Activated naive CD4-positive, alpha-beta T cell treated with anti-CD3 and anti-CD28 coated beads for 36 hours (primary cell): ENCODE measurements at regions not wholly inside any gene's neighbourhood (a gene's known extent, or its start where the extent isn't known, plus 50 kb on each side); places are given as distances from the start of the nearest gene placed in this dataset.

Experiments
- CTCF ChIA-PET: fragments of 350-600 bp; sonication (Branson Sonifier 250); formaldehyde crosslinking; loops from one replicate; lab custom pipeline; 2021; ENCODE audit warnings: antibody characterized with exemption; lab: Charles Lee
- DNase-seq: peaks from one replicate; pipeline ENCODE4 v3.0.0-alpha.2; 2020
- H3K27ac Mint-ChIP-seq: one replicate; pipeline ENCODE4 v1.8.0; 2021; ENCODE audit warnings: mild to moderate bottlenecking, mixed read lengths
- H3K27me3 Mint-ChIP-seq: one replicate; pipeline ENCODE4 v1.8.0; 2021; ENCODE audit warnings: low read depth, mixed read lengths
- H3K36me3 Mint-ChIP-seq: one replicate; pipeline ENCODE4 v1.8.0; 2021; ENCODE audit warnings: low read depth, mixed read lengths
- H3K4me1 Mint-ChIP-seq: one replicate; pipeline ENCODE4 v1.8.0; 2021; ENCODE audit warnings: low read depth, mixed read lengths
- H3K4me3 Mint-ChIP-seq: one replicate; pipeline ENCODE4 v1.8.0; 2021; ENCODE audit warnings: mild to moderate bottlenecking, moderate library complexity, mixed read lengths
- H3K9me3 Mint-ChIP-seq: one replicate; pipeline ENCODE4 v1.8.0; 2021; ENCODE audit warnings: mixed read lengths
- intact Hi-C: fragments of 100-400 bp; cut with micrococcal nuclease; formaldehyde crosslinking; loops from one replicate; pipeline ENCODE4 v1.15.1; 2023

GRCh38 chr10:105727131-105727530 lies 1086.0 kb downstream of the SORCS3 start:
- H3K36me3 Mint-ChIP-seq, result no peaks in the 10 kb centered on the region
- H3K9me3 Mint-ChIP-seq, result peaks cover 6% of the 10 kb centered on the region
- no peaks in the 10 kb centered on the region for H3K4me1 Mint-ChIP-seq
- no peak overlapping the region for H3K27ac Mint-ChIP-seq
- H3K4me3 Mint-ChIP-seq, result no peak overlapping the region
- no peak for DNase-seq
- CTCF ChIA-PET, result no interaction called here
- intact Hi-C loops, result no loop called here
- H3K27me3 Mint-ChIP-seq, result peaks cover 9% of the 10 kb centered on the region

DNA sequence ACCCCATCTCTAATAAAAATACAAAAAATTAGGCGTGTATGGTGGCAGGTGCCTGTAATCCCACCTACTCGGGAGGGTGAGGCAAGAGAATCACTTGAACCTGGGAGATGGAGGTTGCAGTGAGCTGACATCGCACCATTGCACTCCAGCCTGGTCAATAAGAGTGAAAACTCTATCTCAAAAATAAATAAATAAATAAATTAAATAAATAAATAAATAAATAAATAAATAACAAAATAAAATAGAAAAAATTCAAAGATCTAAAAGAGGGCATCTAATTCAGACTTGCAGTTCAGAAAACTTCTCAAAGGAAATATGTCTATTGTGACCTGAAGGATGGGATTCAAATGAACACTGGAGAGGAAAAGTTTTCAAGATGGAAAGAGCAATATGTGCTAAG lies 1085.1 kb downstream of the SORCS3 start:
- Mint-ChIP-seq H3K36me3 (no peaks in the 10 kb centered on the region), H3K4me3 (no peak overlapping the region), H3K9me3 (peaks cover 6% of the 10 kb centered on the region), H3K27me3 (peaks cover 9% of the 10 kb centered on the region), H3K27ac (no peak overlapping the region), H3K4me1 (no peaks in the 10 kb centered on the region)
- intact Hi-C loops, result no loop called here
- CTCF ChIA-PET, result no interaction called here
- DNase-seq, result no peak

DNA sequence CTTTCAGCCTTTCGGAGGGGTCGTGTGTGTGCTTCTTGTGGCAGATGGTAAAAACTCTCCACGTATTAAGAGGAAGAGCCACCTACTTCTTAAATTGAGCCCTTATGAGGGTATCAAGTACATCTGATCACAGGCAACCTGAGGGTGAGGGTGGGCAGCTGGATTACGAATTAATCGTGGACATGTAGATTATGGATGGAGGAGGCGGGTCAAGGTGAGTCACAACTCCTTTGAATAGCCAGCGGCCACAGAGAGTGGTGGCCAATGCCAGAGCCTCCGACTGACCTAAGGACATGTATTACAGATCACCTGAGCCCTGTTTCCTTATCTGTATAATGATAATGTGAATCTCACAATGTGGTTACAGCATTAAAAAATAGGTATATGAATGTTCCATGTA lies 1083.9 kb downstream of the SORCS3 start:
- Mint-ChIP-seq H3K27me3 (peaks cover 9% of the 10 kb centered on the region), H3K36me3 (no peaks in the 10 kb centered on the region), H3K9me3 (peaks cover 6% of the 10 kb centered on the region), H3K4me1 (no peaks in the 10 kb centered on the region), H3K27ac (no peak overlapping the region), H3K4me3 (no peak overlapping the region)
- DNase-seq, result no peak
- CTCF ChIA-PET, result no interaction called here
- intact Hi-C loops, result no loop called here

DNA sequence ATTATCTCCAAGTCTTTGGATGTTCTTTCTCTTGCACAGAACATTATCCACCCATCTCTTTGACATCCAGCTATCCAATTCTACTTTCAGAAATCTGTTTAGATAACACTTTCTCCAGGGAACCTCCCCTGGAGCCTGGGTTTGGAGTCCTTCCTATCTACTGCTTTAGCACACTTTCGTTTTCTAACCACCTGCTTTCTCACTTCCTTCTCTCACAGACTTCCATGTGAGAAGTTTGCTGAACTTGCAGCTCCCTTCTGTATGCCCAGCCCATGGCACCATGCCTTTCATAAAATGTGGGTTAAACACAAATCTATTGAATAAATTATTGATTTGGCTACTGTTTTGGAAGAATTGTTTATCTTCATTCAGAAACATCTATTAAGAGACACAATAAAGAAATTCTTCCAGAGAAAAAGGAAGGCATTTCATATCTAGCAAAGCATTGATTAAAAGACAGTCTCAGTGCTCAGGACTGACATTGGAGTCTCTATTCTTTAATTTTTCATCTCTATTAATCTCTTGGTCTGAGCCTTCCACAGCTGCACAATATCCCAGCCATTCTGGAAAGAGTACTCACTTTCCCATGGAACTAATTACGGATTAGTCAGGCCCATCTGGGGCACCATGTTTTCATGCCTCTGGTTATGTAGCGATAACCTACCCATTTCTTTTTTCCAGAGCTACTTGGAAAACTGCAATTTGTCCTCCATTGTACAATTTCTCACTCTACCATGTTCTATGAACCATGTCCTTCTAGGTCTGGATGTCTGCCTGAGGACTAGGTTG lies 1077.3 kb downstream of the SORCS3 start:
- Mint-ChIP-seq H3K4me3 (no peak overlapping the region), H3K36me3 (no peaks in the 10 kb centered on the region), H3K27ac (no peak overlapping the region), H3K4me1 (no peaks in the 10 kb centered on the region), H3K27me3 (no peaks in the 10 kb centered on the region), H3K9me3 (no peaks in the 10 kb centered on the region)
- no peak for DNase-seq
- intact Hi-C loops, result no loop called here
- CTCF ChIA-PET, result no interaction called here

- H3K9me3 Mint-ChIP-seq, result peaks cover 2% of the 10 kb centered on the region
- H3K4me3 Mint-ChIP-seq, result no peak overlapping the region
- CTCF ChIA-PET, result interaction anchor here (0.8 kb wide), 1 partner anchor 182 kb away, joined by 4 read pairs; no protein-coding TSS in a partner anchor
- no peak overlapping the region for H3K27ac Mint-ChIP-seq
- no peak for DNase-seq
- H3K27me3 Mint-ChIP-seq, result no peaks in the 10 kb centered on the region
- H3K36me3 Mint-ChIP-seq, result no peaks in the 10 kb centered on the region
- intact Hi-C loops, result no loop called here
- no peaks in the 10 kb centered on the region for H3K4me1 Mint-ChIP-seq
Measured at GRCh38 chr10:105714728-105715127, 1073.6 kb downstream of the SORCS3 start.

GRCh38 chr10:105707603-105708002 lies 1066.5 kb downstream of the SORCS3 start:
- Mint-ChIP-seq H3K9me3 (peaks cover 2% of the 10 kb centered on the region), H3K4me3 (no peak overlapping the region), H3K4me1 (no peaks in the 10 kb centered on the region), H3K36me3 (no peaks in the 10 kb centered on the region), H3K27me3 (peaks cover 4% of the 10 kb centered on the region), H3K27ac (no peak overlapping the region)
- no peak for DNase-seq
- intact Hi-C loops, result no loop called here
- CTCF ChIA-PET, result no interaction called here

GRCh38 chr10:105706281-105707026 lies 1065.4 kb downstream of the SORCS3 start:
- Mint-ChIP-seq H3K27ac (no peak overlapping the region), H3K36me3 (no peaks in the 10 kb centered on the region), H3K9me3 (peaks cover 2% of the 10 kb centered on the region), H3K27me3 (peaks cover 4% of the 10 kb centered on the region), H3K4me1 (no peaks in the 10 kb centered on the region), H3K4me3 (no peak overlapping the region)
- no peak for DNase-seq
- CTCF ChIA-PET, result no interaction called here
- intact Hi-C loops, result no loop called here

DNA sequence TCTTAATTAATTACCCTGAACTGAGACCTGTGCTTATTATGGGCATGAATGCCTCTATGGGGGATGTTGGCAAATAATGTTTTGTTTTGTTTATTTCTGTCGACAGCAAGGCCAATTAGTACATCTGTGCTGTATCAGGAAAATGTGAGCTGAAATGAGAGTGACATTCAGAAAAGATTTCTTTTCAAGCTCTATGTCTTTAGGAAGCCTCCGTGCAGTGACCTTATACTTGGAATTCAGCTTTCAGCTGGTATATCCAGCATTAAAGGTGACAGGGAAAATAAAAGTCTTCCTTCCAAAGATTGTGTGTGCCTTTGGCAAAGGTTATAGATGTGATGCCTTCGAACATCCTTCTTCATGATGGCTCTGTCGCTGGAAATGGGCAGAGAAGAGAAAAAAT lies 1061.1 kb downstream of the SORCS3 start:
- CTCF ChIA-PET, result no interaction called here
- H3K4me1 Mint-ChIP-seq, result no peaks in the 10 kb centered on the region

DNA sequence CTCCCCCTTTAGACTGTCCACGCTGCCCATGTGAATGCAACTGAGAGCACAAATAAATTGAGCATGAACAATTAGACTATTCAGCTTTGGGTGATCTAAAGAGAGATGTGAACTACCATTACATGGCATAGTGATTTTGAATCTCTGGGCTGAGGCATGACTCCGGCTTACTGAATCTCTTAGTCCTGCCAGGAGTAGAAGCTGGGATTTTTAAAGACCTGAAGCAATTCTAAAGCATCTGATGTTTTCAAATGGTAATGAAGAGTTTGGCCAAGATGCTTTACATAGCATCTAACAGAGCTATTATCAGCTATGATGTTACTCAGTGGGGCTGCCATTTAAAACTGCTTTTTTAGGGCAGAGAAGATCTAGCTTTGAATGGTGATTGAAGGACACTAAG lies 1059.1 kb downstream of the SORCS3 start:
- peaks cover 4% of the 10 kb centered on the region for H3K27me3 Mint-ChIP-seq
- H3K4me3 Mint-ChIP-seq, result no peak overlapping the region
- CTCF ChIA-PET, result no interaction called here
- intact Hi-C loops, result no loop called here
- no peak for DNase-seq
- no peaks in the 10 kb centered on the region for H3K9me3 Mint-ChIP-seq
- H3K27ac Mint-ChIP-seq, result no peak overlapping the region
- no peaks in the 10 kb centered on the region for H3K4me1 Mint-ChIP-seq
- H3K36me3 Mint-ChIP-seq, result no peaks in the 10 kb centered on the region

More for the DNA sequence above, 1061.1 kb downstream of the SORCS3 start:
- no peak overlapping the region for H3K4me3 Mint-ChIP-seq
- intact Hi-C loops, result no loop called here
- H3K9me3 Mint-ChIP-seq, result no peaks in the 10 kb centered on the region
- peaks cover 4% of the 10 kb centered on the region for H3K27me3 Mint-ChIP-seq
- DNase-seq, result no peak
- H3K36me3 Mint-ChIP-seq, result no peaks in the 10 kb centered on the region
- H3K27ac Mint-ChIP-seq, result no peak overlapping the region

- DNase-seq, result no peak
- no peaks in the 10 kb centered on the region for H3K36me3 Mint-ChIP-seq
- H3K4me1 Mint-ChIP-seq, result no peaks in the 10 kb centered on the region
- intact Hi-C loops, result no loop called here
- peaks cover 4% of the 10 kb centered on the region for H3K27me3 Mint-ChIP-seq
- CTCF ChIA-PET, result no interaction called here
- H3K4me3 Mint-ChIP-seq, result no peak overlapping the region
- no peak overlapping the region for H3K27ac Mint-ChIP-seq
- no peaks in the 10 kb centered on the region for H3K9me3 Mint-ChIP-seq
Measured at GRCh38 chr10:105699504-105699903, 1058.4 kb downstream of the SORCS3 start.

DNA sequence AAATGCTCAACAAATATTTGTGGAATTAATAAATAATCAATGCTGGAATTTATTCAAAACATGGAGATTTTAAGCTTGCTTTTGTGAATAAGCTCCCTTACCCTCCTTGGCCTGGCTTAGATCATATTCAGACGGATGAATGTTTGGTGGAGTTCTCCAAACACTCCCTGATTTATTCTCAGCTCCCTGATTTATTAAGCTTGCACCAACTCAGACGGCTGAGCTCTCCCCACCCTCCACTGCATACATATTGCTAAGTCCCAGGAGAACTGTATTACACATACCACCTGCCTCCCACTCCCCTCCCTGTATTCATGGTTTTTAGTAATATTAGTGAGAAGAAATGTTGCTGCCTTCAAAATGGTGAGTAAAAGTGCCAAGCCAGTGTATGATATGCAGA lies 1057.5 kb downstream of the SORCS3 start:
- no peaks in the 10 kb centered on the region for H3K36me3 Mint-ChIP-seq
- intact Hi-C loops, result no loop called here
- H3K4me1 Mint-ChIP-seq, result no peaks in the 10 kb centered on the region
- no peak overlapping the region for H3K4me3 Mint-ChIP-seq
- no peak for DNase-seq
- CTCF ChIA-PET, result no interaction called here
- H3K9me3 Mint-ChIP-seq, result no peaks in the 10 kb centered on the region
- no peaks in the 10 kb centered on the region for H3K27me3 Mint-ChIP-seq
- no peak overlapping the region for H3K27ac Mint-ChIP-seq

DNA sequence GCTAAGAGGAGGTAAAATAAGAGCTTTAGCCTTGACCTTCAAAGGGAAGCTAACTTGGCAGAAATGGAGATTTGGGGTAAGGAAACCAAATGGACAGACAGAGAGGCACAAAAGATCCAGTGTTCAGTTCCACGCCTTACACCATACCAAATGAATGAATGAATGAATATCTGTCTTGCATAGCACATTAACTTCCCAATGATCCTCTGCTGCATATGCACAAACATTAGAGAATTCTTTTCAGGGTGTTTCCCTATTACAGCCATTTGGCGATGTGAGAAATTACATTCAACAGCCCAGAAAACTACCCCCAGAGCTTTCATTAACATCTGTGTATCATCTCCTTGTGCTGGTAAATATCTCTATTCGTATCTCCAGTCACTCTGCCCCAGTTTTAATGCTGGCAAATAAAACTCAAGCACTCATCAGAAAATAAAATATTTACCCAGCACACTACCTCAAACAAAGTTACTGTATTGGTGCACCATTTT lies 1056.2 kb downstream of the SORCS3 start:
- Mint-ChIP-seq H3K36me3 (no peaks in the 10 kb centered on the region), H3K27me3 (no peaks in the 10 kb centered on the region), H3K4me1 (no peaks in the 10 kb centered on the region), H3K9me3 (no peaks in the 10 kb centered on the region), H3K4me3 (no peak overlapping the region), H3K27ac (no peak overlapping the region)
- intact Hi-C loops, result no loop called here
- CTCF ChIA-PET, result no interaction called here
- DNase-seq, result no peak

DNA sequence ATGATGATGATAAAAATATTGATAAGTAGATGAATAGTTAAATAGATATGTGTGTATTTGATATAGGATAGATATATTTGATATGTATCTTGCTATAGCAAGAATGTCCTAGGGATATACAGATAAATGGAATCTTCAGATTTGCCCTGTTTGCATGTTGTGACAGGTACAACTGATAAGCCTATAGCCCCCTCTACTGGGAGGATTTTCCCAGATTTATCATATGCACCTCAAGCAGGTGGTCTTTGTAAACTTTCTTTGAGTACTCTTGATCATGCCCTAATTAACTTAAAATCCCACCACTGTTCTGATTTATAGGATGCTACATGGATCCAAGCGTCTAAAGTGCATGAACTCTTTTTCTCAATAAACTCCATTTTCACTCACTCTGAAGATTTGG lies 1050.7 kb downstream of the SORCS3 start:
- intact Hi-C loops, result loop anchor here (2.0 to 5.0 kb wide), 2 partner anchors 629 to 1110 kb away; no protein-coding TSS in a partner anchor
- Mint-ChIP-seq H3K9me3 (no peaks in the 10 kb centered on the region), H3K4me3 (no peak overlapping the region), H3K4me1 (no peaks in the 10 kb centered on the region), H3K36me3 (no peaks in the 10 kb centered on the region), H3K27ac (no peak overlapping the region), H3K27me3 (peaks cover 2% of the 10 kb centered on the region)
- CTCF ChIA-PET, result no interaction called here
- DNase-seq, result no peak
